GM12878 (cell line): ENCODE measurements at regions not wholly inside any gene's neighbourhood (a gene's known extent, or its start where the extent isn't known, plus 50 kb on each side); places are given as distances from the start of the nearest gene placed in this dataset.

ENCODE experiments used
- ATAC-seq: fragments of 200-7000 bp; cut with Tn5 transposase; 3 replicates; pipeline ENCODE4 v1.9.1; 2020; ENCODE audit warnings: mild to moderate bottlenecking, moderate library complexity
- BruUV-seq: library from RNA; stranded (reverse); fragments of 400-500 nt; replicated peaks from 2 replicates; lab custom pipeline; 2021; lab: Mats Ljungman, UMichigan
- CTCF ChIA-PET: fragments of 300-600 bp; sonication (Branson Sonifier 250); formaldehyde crosslinking; extraction: SDS; loops from one replicate; lab custom pipeline; 2021; ENCODE audit warnings: inconsistent platforms; lab: Yijun Ruan, JAX
- POLR2A ChIA-PET: fragments of 350-600 bp; formaldehyde crosslinking; extraction: SDS; loops from one replicate; lab custom pipeline; 2021; ENCODE audit warnings: inconsistent platforms; lab: Charles Lee
- RAD21 ChIA-PET: fragments of 300-600 bp; sonication (Branson Sonifier 250); formaldehyde crosslinking; loops from one replicate; lab custom pipeline; 2023; ENCODE audit warnings: antibody characterized with exemption; ENCODE audit not compliant: unreplicated experiment; lab: Charles Lee
- SMC1A ChIA-PET: fragments of 300-600 bp; sonication (Branson Sonifier 250); formaldehyde crosslinking; loops from one replicate; lab custom pipeline; 2023; ENCODE audit not compliant: unreplicated experiment, uncharacterized antibody; lab: Charles Lee
- DNase-seq: peaks from one replicate; pipeline ENCODE4 v3.0.0-alpha.2; 2011; ENCODE audit warnings: low read depth, low spot score
- FAIRE-seq: peaks from 3 replicates; lab custom pipeline; 2011; peaks lifted over from hg19 to GRCh38; lab: Jason Lieb, UNC
- H2AFZ ChIP-seq: 2 replicates; pipeline ENCODE4 v1.6.0; 2011; ENCODE audit warnings: low read depth, low read length, control low read depth; ENCODE audit not compliant: control insufficient read depth
- H3K27ac ChIP-seq: 2 replicates; pipeline ENCODE4 v1.5.1; 2011; ENCODE audit warnings: control low read depth; ENCODE audit not compliant: control insufficient read depth, insufficient read depth
- H3K27me3 ChIP-seq, 2 experiments: replicated peaks in 1 of 2; 2 replicates each; pipeline versions ENCODE4 v1.6.0 to v1.6.1; 2011; ENCODE audit warnings: low read length in 1 of 2; ENCODE audit not compliant: control insufficient read depth in 2 of 2, insufficient read depth in 2 of 2
- H3K36me3 ChIP-seq, 2 experiments: 2 replicates each; pipeline ENCODE4 v1.5.1; 2011; ENCODE audit warnings: low read length in 1 of 2; ENCODE audit not compliant: control insufficient read depth in 2 of 2, insufficient read depth in 2 of 2
- H3K4me1 ChIP-seq: 2 replicates; pipeline ENCODE4 v1.6.1; 2011; ENCODE audit warnings: mild to moderate bottlenecking, low read length, moderate library complexity, mixed read lengths; ENCODE audit not compliant: control insufficient read depth, insufficient read depth
- H3K4me2 ChIP-seq: 2 replicates; pipeline ENCODE4 v1.6.0; 2011; ENCODE audit warnings: control low read depth; ENCODE audit not compliant: control insufficient read depth, insufficient read depth
- H3K4me3 ChIP-seq: fragments of 200-600 bp; sonication (generic); 2 replicates; pipeline ENCODE4 v1.5.1; 2016
- H3K79me2 ChIP-seq: 2 replicates; pipeline ENCODE4 v1.6.0; 2011; ENCODE audit warnings: low read length; ENCODE audit not compliant: control insufficient read depth, insufficient read depth
- H3K9ac ChIP-seq: 2 replicates; pipeline ENCODE4 v1.8.0; 2011; ENCODE audit warnings: low read length, control low read depth, mixed read lengths; ENCODE audit not compliant: control insufficient read depth, insufficient read depth
- H3K9me3 ChIP-seq: replicated peaks from 3 replicates; pipeline ENCODE4 v1.5.1; 2011; ENCODE audit warnings: mild to moderate bottlenecking, low read length; ENCODE audit not compliant: control insufficient read depth, insufficient read depth
- H4K20me1 ChIP-seq: 2 replicates; pipeline ENCODE4 v1.6.0; 2011; ENCODE audit not compliant: control insufficient read depth, insufficient read depth
- BRCA1 ChIP-seq: IDR thresholded peaks from 2 replicates; pipeline ENCODE4 v1.6.1; 2011; ENCODE audit warnings: low read depth, low read length, improper control_type of control experiment
- CREB1 ChIP-seq: IDR thresholded peaks from 2 replicates; pipeline ENCODE4 v1.6.1; 2012; ENCODE audit warnings: low read depth, mild to moderate bottlenecking, inconsistent platforms
- CUX1 ChIP-seq: IDR thresholded peaks from 2 replicates; pipeline ENCODE4 v1.6.1; 2012; ENCODE audit warnings: improper control_type of control experiment, low read depth, low read length; ENCODE audit not compliant: insufficient replicate concordance
- EED ChIP-seq: sonication (generic); IDR thresholded peaks from 2 replicates; pipeline ENCODE4 v1.6.1; 2016; ENCODE audit warnings: antibody characterized with exemption, low read depth
- EZH2 ChIP-seq: IDR thresholded peaks from 2 replicates; pipeline ENCODE4 v1.6.1; 2012; ENCODE audit warnings: low read depth, mild to moderate bottlenecking, control low read depth, inconsistent platforms, low read length, borderline replicate concordance; ENCODE audit not compliant: control insufficient read depth
- NR2F1 ChIP-seq: fragments of 450-650 bp; conservative IDR thresholded peaks from 2 replicates; pipeline ENCODE4 v1.6.1; 2017; ENCODE audit warnings: mild to moderate bottlenecking
- RFX5 ChIP-seq: IDR thresholded peaks from 2 replicates; pipeline ENCODE4 v1.6.1; 2011; ENCODE audit warnings: low read depth, low read length, improper control_type of control experiment
- SP1 ChIP-seq: IDR thresholded peaks from one replicate; pipeline ENCODE4 v1.6.1; 2011; ENCODE audit warnings: low read depth, low read length
- SPI1 ChIP-seq: IDR thresholded peaks from 2 replicates; pipeline ENCODE4 v1.6.1; 2011; ENCODE audit warnings: low read depth, mild to moderate bottlenecking, low read length, moderate library complexity, borderline replicate concordance; ENCODE audit not compliant: insufficient read depth
- TCF12 ChIP-seq: IDR thresholded peaks from 2 replicates; pipeline ENCODE4 v1.6.1; 2011; ENCODE audit warnings: low read depth, mild to moderate bottlenecking, low read length
- WGBS: methylation state at CpG from one replicate; pipeline ENCODE4 v1.1.6; 2016; ENCODE audit warnings: low lambda C conversion rate; ENCODE audit not compliant: insufficient replicate concordance, insufficient coverage; ENCODE audit errors: missing lambda C conversion rate; 5-methylcytosine and 5-hydroxymethylcytosine counted together
- in situ Hi-C: fragments of 300-500 bp; cut with MboI; formaldehyde crosslinking; loops from 9 replicates; pipeline ENCODE4 v1.14.3; 2018; ENCODE audit warnings: mixed read lengths
- intact Hi-C: fragments of 100-400 bp; cut with micrococcal nuclease; formaldehyde crosslinking; loops from one replicate; pipeline ENCODE4 v1.14.2; 2022; ENCODE audit not compliant: unreplicated experiment
- TF ChIP-seq, protein P1 (sequence below): fragments of 450-650 bp; formaldehyde crosslinking; IDR thresholded peaks from 2 replicates; pipeline ENCODE4 v1.5.0; 2022; ENCODE audit warnings: mild to moderate bottlenecking, missing genetic modification characterization

GRCh38 chr18:2325308-2325849, 245.9 kb downstream of the METTL4 start:
- RAD21 ChIA-PET, result no interaction called here
- no peaks in the 10 kb centered on the region for H3K27me3 ChIP-seq
- intact Hi-C loops, result no loop called here
- H3K4me2 ChIP-seq, result no peak overlapping the region
- H3K9me3 ChIP-seq, result no peaks in the 10 kb centered on the region
- in situ Hi-C loops, result no loop called here
- FAIRE-seq (no peak), ATAC-seq (peak; percentile 49), DNase-seq (no peak)
- H3K9ac ChIP-seq, result no peak overlapping the region
- no peaks in the 10 kb centered on the region for H3K4me1 ChIP-seq
- no peak overlapping the region for H3K4me3 ChIP-seq
- WGBS, result 0% methylated on average over 4 of the region's 4 CpGs
- no peak overlapping the region for H2AFZ ChIP-seq
- SMC1A ChIA-PET, result interaction anchor here (0.7 to 3.4 kb wide), 6 partner anchors 9 to 1361 kb away, joined by 3 to 17 read pairs (median 4); no protein-coding TSS in a partner anchor
- no TSS peak for BruUV-seq
- TF ChIP-seq, protein P1, sequence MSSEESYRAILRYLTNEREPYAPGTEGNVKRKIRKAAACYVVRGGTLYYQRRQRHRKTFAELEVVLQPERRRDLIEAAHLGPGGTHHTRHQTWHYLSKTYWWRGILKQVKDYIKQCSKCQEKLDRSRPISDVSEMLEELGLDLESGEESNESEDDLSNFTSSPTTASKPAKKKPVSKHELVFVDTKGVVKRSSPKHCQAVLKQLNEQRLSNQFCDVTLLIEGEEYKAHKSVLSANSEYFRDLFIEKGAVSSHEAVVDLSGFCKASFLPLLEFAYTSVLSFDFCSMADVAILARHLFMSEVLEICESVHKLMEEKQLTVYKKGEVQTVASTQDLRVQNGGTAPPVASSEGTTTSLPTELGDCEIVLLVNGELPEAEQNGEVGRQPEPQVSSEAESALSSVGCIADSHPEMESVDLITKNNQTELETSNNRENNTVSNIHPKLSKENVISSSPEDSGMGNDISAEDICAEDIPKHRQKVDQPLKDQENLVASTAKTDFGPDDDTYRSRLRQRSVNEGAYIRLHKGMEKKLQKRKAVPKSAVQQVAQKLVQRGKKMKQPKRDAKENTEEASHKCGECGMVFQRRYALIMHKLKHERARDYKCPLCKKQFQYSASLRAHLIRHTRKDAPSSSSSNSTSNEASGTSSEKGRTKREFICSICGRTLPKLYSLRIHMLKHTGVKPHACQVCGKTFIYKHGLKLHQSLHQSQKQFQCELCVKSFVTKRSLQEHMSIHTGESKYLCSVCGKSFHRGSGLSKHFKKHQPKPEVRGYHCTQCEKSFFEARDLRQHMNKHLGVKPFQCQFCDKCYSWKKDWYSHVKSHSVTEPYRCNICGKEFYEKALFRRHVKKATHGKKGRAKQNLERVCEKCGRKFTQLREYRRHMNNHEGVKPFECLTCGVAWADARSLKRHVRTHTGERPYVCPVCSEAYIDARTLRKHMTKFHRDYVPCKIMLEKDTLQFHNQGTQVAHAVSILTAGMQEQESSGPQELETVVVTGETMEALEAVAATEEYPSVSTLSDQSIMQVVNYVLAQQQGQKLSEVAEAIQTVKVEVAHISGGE, result no peak
- TF ChIP-seq EED, result no peak
- TF ChIP-seq SPI1, result no peak
- no peak for TF ChIP-seq SP1
- no peak for TF ChIP-seq EZH2
- TF ChIP-seq NR2F1, result no peak
- no peak for TF ChIP-seq CUX1
- no peak for TF ChIP-seq RFX5
- no peak for TF ChIP-seq TCF12
- TF ChIP-seq BRCA1, result no peak
- TF ChIP-seq CREB1, result no peak
- no peaks in the 10 kb centered on the region for H3K36me3 ChIP-seq
- H3K27ac ChIP-seq, result no peak overlapping the region
- CTCF ChIA-PET, result interaction anchor here (1.0 to 4.3 kb wide), 6 partner anchors 9 to 223 kb away, joined by 3 to 30 read pairs (median 4); no protein-coding TSS in a partner anchor
- no peaks in the 10 kb centered on the region for H3K79me2 ChIP-seq
- H4K20me1 ChIP-seq, result no peaks in the 10 kb centered on the region
- POLR2A ChIA-PET, result interaction anchor here (0.6 to 0.8 kb wide), 3 partner anchors 81 to 131 kb away, joined by 3 to 9 read pairs (median 4); no protein-coding TSS in a partner anchor
